SK-N-SH treated with all-trans-retinoic acid at 6 μM for 48 hours (cell line): ENCODE measurements at regions not wholly inside any gene's neighbourhood (a gene's known extent, or its start where the extent isn't known, plus 50 kb on each side); places are given as distances from the start of the nearest gene placed in this dataset.

Experiments used
- ATAC-seq: fragments of 200-7000 bp; cut with Tn5 transposase; 3 replicates; pipeline ENCODE4 v1.9.1; 2020; ENCODE audit warnings: mild to moderate bottlenecking, moderate library complexity
- ARNTL ChIP-seq: fragments of 450-650 bp; formaldehyde crosslinking; IDR thresholded peaks from 2 replicates; pipeline ENCODE4 v1.5.0; 2020; ENCODE audit warnings: low read depth, mild to moderate bottlenecking, moderate library complexity, borderline replicate concordance
- BACH2 ChIP-seq: fragments of 250-450 bp; sonication (Bioruptor Pico); IDR thresholded peaks from 2 replicates; pipeline ENCODE4 v1.9.0; 2021; ENCODE audit warnings: mild to moderate bottlenecking, borderline replicate concordance
- CSDC2 ChIP-seq: fragments of 250-450 bp; sonication (Bioruptor Pico); IDR thresholded peaks from 2 replicates; pipeline ENCODE4 v1.5.0; 2020; ENCODE audit warnings: mild to moderate bottlenecking, moderate library complexity
- ESRRG ChIP-seq: fragments of 250-450 bp; sonication (Bioruptor Pico); IDR thresholded peaks from 2 replicates; pipeline ENCODE4 v1.6.1; 2021; ENCODE audit warnings: mild to moderate bottlenecking
- GLIS3 ChIP-seq: fragments of 250-450 bp; sonication (Bioruptor Pico); IDR thresholded peaks from 2 replicates; pipeline ENCODE4 v1.5.0; 2020; ENCODE audit warnings: mild to moderate bottlenecking, moderate library complexity
- ISL1 ChIP-seq: fragments of 250-450 bp; sonication (Bioruptor Pico); IDR thresholded peaks from 2 replicates; pipeline ENCODE4 v2.1.2; 2022; ENCODE audit warnings: mild to moderate bottlenecking, moderate library complexity
- OSR1 ChIP-seq: fragments of 250-450 bp; sonication (Bioruptor Pico); IDR thresholded peaks from 2 replicates; pipeline ENCODE4 v1.8.0; 2022; ENCODE audit warnings: moderate library complexity, mild to moderate bottlenecking, inconsistent platforms
- PPARA ChIP-seq: fragments of 250-450 bp; sonication (Bioruptor Pico); IDR thresholded peaks from 2 replicates; pipeline ENCODE4 v1.5.0; 2020; ENCODE audit warnings: mild to moderate bottlenecking, borderline replicate concordance
- RARB ChIP-seq: fragments of 250-450 bp; sonication (Bioruptor Pico); IDR thresholded peaks from 2 replicates; pipeline ENCODE4 v1.8.0; 2021; ENCODE audit warnings: mild to moderate bottlenecking, moderate library complexity
- SNAI2 ChIP-seq: fragments of 250-450 bp; sonication (Bioruptor Pico); IDR thresholded peaks from 2 replicates; pipeline ENCODE4 v1.5.0; 2020; ENCODE audit warnings: mild to moderate bottlenecking, moderate library complexity
- TCF4 ChIP-seq: fragments of 250-450 bp; sonication (Bioruptor Pico); IDR thresholded peaks from 2 replicates; pipeline ENCODE4 v1.8.0; 2021; ENCODE audit warnings: mild to moderate bottlenecking, moderate library complexity, borderline replicate concordance
- TOX ChIP-seq: fragments of 250-450 bp; sonication (Bioruptor Pico); IDR thresholded peaks from 2 replicates; pipeline ENCODE4 v1.8.0; 2021; ENCODE audit warnings: mild to moderate bottlenecking, moderate library complexity, borderline replicate concordance
- ZC3H10 ChIP-seq: fragments of 250-450 bp; sonication (Bioruptor Pico); IDR thresholded peaks from 2 replicates; pipeline ENCODE4 v1.5.1; 2021; ENCODE audit warnings: mild to moderate bottlenecking, moderate library complexity
- ZFP3 ChIP-seq: fragments of 250-450 bp; sonication (Bioruptor Pico); IDR thresholded peaks from 2 replicates; pipeline ENCODE4 v1.5.0; 2020; ENCODE audit warnings: mild to moderate bottlenecking, moderate library complexity
- ZFP30 ChIP-seq: fragments of 450-650 bp; formaldehyde crosslinking; IDR thresholded peaks from 2 replicates; pipeline ENCODE4 v1.5.0; 2022; ENCODE audit warnings: mild to moderate bottlenecking, moderate library complexity
- ZNF565 ChIP-seq: fragments of 450-650 bp; formaldehyde crosslinking; conservative IDR thresholded peaks from 2 replicates; pipeline ENCODE4 v1.5.0; 2020; ENCODE audit warnings: low read depth, mild to moderate bottlenecking, moderate library complexity
- TF ChIP-seq, protein P1 (sequence below): fragments of 250-450 bp; sonication (Bioruptor Pico); IDR thresholded peaks from 2 replicates; pipeline ENCODE4 v1.5.1; 2021; ENCODE audit warnings: mild to moderate bottlenecking, moderate library complexity
- TF ChIP-seq, protein P2 (sequence below): fragments of 250-450 bp; sonication (Bioruptor Pico); IDR thresholded peaks from 2 replicates; pipeline ENCODE4 v1.5.0; 2020; ENCODE audit warnings: mild to moderate bottlenecking, moderate library complexity
- TF ChIP-seq, protein P3 (sequence below): fragments of 250-450 bp; sonication (Bioruptor Pico); IDR thresholded peaks from 2 replicates; pipeline ENCODE4 v1.8.0; 2020; ENCODE audit warnings: mild to moderate bottlenecking, moderate library complexity, borderline replicate concordance
- TF ChIP-seq, protein P4 (sequence below): fragments of 250-450 bp; sonication (Bioruptor Pico); IDR thresholded peaks from 2 replicates; pipeline ENCODE4 v1.5.1; 2020; ENCODE audit warnings: low read depth, mild to moderate bottlenecking, moderate library complexity

DNA sequence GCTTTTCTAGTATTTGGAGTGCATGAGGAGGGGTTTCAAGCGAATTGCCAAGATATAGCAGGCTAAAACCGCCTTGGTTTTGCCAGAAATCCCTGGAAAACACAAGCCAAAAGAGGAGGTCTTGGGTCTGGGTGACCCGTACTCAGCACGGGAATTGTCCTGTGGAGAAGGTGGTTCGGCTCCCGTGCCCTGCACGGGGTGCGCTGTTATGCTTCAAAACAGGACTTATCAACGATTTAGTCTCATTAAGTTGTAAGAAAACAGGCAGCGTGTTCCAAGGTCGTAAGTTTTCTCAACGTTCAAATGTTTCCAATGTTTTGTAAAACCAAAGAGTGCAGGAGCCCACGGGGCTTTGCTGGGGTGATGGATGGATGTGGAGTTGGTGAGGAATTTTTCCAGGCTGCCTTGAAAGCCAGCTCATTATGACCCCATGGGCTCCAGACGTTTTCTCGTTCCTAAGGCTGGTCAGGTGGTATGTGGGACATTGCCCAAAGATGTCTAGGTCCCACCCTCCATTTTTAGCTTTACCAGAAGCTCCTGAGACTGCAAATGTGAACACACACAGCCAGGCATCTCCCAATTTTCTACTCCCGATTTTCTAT lies 75.4 kb upstream of the CLDN14 start:
- no peak for TF ChIP-seq PPARA (CRISPR knock-in tag)
- no peak for TF ChIP-seq ZC3H10 (CRISPR knock-in tag)
- TF ChIP-seq ZFP30 (CRISPR knock-in tag), result no peak
- no peak for TF ChIP-seq RARB (CRISPR knock-in tag)
- TF ChIP-seq OSR1 (CRISPR knock-in tag), result no peak
- TF ChIP-seq ZNF565 (CRISPR knock-in tag), result no peak
- TF ChIP-seq, protein P1, sequence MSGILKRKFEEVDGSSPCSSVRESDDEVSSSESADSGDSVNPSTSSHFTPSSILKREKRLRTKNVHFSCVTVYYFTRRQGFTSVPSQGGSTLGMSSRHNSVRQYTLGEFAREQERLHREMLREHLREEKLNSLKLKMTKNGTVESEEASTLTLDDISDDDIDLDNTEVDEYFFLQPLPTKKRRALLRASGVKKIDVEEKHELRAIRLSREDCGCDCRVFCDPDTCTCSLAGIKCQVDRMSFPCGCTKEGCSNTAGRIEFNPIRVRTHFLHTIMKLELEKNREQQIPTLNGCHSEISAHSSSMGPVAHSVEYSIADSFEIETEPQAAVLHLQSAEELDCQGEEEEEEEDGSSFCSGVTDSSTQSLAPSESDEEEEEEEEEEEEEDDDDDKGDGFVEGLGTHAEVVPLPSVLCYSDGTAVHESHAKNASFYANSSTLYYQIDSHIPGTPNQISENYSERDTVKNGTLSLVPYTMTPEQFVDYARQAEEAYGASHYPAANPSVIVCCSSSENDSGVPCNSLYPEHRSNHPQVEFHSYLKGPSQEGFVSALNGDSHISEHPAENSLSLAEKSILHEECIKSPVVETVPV (CRISPR knock-in tag), result no peak
- TF ChIP-seq, protein P2, sequence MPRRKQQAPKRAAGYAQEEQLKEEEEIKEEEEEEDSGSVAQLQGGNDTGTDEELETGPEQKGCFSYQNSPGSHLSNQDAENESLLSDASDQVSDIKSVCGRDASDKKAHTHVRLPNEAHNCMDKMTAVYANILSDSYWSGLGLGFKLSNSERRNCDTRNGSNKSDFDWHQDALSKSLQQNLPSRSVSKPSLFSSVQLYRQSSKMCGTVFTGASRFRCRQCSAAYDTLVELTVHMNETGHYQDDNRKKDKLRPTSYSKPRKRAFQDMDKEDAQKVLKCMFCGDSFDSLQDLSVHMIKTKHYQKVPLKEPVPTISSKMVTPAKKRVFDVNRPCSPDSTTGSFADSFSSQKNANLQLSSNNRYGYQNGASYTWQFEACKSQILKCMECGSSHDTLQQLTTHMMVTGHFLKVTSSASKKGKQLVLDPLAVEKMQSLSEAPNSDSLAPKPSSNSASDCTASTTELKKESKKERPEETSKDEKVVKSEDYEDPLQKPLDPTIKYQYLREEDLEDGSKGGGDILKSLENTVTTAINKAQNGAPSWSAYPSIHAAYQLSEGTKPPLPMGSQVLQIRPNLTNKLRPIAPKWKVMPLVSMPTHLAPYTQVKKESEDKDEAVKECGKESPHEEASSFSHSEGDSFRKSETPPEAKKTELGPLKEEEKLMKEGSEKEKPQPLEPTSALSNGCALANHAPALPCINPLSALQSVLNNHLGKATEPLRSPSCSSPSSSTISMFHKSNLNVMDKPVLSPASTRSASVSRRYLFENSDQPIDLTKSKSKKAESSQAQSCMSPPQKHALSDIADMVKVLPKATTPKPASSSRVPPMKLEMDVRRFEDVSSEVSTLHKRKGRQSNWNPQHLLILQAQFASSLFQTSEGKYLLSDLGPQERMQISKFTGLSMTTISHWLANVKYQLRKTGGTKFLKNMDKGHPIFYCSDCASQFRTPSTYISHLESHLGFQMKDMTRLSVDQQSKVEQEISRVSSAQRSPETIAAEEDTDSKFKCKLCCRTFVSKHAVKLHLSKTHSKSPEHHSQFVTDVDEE (CRISPR knock-in tag), result no peak
- TF ChIP-seq ZFP3 (CRISPR knock-in tag), result no peak
- TF ChIP-seq ESRRG (CRISPR knock-in tag), result no peak
- TF ChIP-seq, protein P3, sequence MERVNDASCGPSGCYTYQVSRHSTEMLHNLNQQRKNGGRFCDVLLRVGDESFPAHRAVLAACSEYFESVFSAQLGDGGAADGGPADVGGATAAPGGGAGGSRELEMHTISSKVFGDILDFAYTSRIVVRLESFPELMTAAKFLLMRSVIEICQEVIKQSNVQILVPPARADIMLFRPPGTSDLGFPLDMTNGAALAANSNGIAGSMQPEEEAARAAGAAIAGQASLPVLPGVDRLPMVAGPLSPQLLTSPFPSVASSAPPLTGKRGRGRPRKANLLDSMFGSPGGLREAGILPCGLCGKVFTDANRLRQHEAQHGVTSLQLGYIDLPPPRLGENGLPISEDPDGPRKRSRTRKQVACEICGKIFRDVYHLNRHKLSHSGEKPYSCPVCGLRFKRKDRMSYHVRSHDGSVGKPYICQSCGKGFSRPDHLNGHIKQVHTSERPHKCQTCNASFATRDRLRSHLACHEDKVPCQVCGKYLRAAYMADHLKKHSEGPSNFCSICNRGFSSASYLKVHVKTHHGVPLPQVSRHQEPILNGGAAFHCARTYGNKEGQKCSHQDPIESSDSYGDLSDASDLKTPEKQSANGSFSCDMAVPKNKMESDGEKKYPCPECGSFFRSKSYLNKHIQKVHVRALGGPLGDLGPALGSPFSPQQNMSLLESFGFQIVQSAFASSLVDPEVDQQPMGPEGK, result no peak
- no peak for TF ChIP-seq GLIS3 (CRISPR knock-in tag)
- TF ChIP-seq, all 23 proteins: peak for 0
- ATAC-seq, result no peak

DNA sequence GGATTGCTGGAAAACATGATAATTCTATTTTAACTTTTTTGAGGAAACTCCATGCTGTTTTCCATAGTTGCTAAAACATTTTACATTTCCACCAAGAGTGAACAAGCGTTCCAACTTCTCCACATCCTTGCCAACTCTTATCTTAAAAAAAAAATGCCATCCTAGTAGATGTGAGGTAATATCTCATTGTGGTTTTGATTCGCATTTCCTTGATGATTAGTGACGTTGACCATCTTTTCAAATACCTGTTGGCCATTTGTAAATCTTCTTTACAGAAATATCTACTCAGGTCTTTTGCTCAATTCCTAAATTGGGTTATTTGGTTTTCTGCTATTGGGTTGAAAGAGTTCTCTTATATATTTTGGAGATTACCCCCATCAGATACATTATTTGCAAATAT lies 77.4 kb upstream of the CLDN14 start:
- ATAC-seq, result no peak
- TF ChIP-seq ARNTL (CRISPR knock-in tag), result no peak
- no peak for TF ChIP-seq TCF4 (CRISPR knock-in tag)
- TF ChIP-seq, protein P1 (CRISPR knock-in tag), result no peak
- TF ChIP-seq PPARA (CRISPR knock-in tag), result no peak
- no peak for TF ChIP-seq TOX (CRISPR knock-in tag)
- no peak for TF ChIP-seq ESRRG (CRISPR knock-in tag)
- TF ChIP-seq RARB (CRISPR knock-in tag), result no peak
- no peak for TF ChIP-seq SNAI2
- TF ChIP-seq BACH2 (CRISPR knock-in tag), result no peak
- TF ChIP-seq ISL1 (CRISPR knock-in tag), result no peak
- TF ChIP-seq, protein P4, sequence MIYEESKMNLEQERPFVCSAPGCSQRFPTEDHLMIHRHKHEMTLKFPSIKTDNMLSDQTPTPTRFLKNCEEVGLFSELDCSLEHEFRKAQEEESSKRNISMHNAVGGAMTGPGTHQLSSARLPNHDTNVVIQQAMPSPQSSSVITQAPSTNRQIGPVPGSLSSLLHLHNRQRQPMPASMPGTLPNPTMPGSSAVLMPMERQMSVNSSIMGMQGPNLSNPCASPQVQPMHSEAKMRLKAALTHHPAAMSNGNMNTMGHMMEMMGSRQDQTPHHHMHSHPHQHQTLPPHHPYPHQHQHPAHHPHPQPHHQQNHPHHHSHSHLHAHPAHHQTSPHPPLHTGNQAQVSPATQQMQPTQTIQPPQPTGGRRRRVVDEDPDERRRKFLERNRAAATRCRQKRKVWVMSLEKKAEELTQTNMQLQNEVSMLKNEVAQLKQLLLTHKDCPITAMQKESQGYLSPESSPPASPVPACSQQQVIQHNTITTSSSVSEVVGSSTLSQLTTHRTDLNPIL (CRISPR knock-in tag), result no peak
- TF ChIP-seq CSDC2 (CRISPR knock-in tag), result no peak
- TF ChIP-seq, protein P2 (CRISPR knock-in tag), result no peak
